OCI-LY3 (cell line): ENCODE measurements at regions not wholly inside any gene's neighbourhood (a gene's known extent, or its start where the extent isn't known, plus 50 kb on each side); places are given as distances from the start of the nearest gene placed in this dataset.

Source experiments
- EZH2phosphoT487 ChIP-seq: fragments of 200-600 bp; shearing (Covaris generic); IDR thresholded peaks from 2 replicates; pipeline ENCODE4 v1.6.1; 2018; ENCODE audit warnings: antibody characterized with exemption, mixed run types, low read depth
- TF ChIP-seq, protein P1 (sequence below): fragments of 200-600, 300-600 bp; sonication (generic); IDR thresholded peaks from 2 replicates; pipeline ENCODE4 v1.5.1; 2014; ENCODE audit warnings: antibody characterized with exemption, low read length, low read depth

DNA sequence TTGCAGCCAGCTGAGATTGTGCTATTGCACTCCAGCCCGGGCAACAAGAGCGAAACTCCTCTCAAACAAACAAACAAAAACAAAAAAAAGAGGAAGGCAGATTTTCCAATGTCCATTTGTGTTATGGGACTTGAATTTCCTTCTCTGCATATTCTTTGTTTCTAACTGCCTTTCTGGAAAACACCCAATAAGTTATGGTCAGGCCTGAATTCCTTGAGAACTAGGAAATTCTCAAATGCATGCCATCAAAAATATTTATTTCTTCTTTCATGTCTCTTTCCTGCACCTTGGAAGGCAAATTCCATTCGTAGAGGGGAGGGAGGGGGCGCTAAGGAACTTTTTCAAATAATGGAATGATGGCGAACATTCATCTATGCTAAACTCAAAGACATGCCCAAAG lies 117.6 kb upstream of the TMCC3 start:
- no peak for TF ChIP-seq EZH2phosphoT487
- TF ChIP-seq, protein P1, sequence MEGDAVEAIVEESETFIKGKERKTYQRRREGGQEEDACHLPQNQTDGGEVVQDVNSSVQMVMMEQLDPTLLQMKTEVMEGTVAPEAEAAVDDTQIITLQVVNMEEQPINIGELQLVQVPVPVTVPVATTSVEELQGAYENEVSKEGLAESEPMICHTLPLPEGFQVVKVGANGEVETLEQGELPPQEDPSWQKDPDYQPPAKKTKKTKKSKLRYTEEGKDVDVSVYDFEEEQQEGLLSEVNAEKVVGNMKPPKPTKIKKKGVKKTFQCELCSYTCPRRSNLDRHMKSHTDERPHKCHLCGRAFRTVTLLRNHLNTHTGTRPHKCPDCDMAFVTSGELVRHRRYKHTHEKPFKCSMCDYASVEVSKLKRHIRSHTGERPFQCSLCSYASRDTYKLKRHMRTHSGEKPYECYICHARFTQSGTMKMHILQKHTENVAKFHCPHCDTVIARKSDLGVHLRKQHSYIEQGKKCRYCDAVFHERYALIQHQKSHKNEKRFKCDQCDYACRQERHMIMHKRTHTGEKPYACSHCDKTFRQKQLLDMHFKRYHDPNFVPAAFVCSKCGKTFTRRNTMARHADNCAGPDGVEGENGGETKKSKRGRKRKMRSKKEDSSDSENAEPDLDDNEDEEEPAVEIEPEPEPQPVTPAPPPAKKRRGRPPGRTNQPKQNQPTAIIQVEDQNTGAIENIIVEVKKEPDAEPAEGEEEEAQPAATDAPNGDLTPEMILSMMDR, result no peak
